Activated naive CD4-positive, alpha-beta T cell treated with anti-CD3 and anti-CD28 coated beads, Interleukin-2, amount 50 U/mL, for 72 hours (primary cell): ENCODE measurements at regions not wholly inside any gene's neighbourhood (a gene's known extent, or its start where the extent isn't known, plus 50 kb on each side); places are given as distances from the start of the nearest gene placed in this dataset.

Source experiments
- ATAC-seq, 2 donors: fragments of 150-1000 bp; cut with Tn5 transposase; 2 replicates each; pipeline ENCODE4 v1.10.0; 2021; ENCODE audit warnings: mild to moderate bottlenecking in 2 of 2, moderate library complexity in 2 of 2
- DNase-seq, 2 donors: peaks; one replicate each; pipeline ENCODE4 v3.0.0; 2021 to 2022; ENCODE audit warnings: low spot score in 2 of 2
- H3K27ac Mint-ChIP-seq, 2 donors: one replicate each; pipeline ENCODE4 v1.8.0; 2022; ENCODE audit warnings: mild to moderate bottlenecking in 2 of 2, mixed read lengths in 2 of 2
- H3K36me3 Mint-ChIP-seq, 2 donors: one replicate each; pipeline ENCODE4 v1.8.0; 2022; ENCODE audit warnings: mixed read lengths in 2 of 2
- H3K9me3 Mint-ChIP-seq, 2 donors: one replicate each; pipeline ENCODE4 v1.8.0; 2022; ENCODE audit warnings: mixed read lengths in 2 of 2

DNA sequence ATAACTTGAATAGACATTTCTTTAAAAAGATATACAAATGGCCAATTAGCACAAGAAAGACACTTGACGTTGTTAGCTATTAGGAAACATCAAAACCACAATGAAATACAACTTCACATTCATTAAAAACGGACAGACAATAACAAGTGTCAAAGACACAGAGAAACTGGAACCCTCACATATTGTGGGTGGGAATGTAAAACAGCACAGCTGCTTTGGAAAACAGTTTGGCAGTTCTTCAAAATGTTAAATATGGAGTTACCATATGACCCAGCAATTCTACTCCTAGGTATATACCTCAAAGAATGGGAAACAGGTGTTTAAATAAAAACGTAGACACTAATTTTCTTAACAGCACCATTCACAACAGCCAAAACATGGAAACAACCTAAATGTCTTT is 100.5 kb upstream of the SLC22A23 start:
- no peak for ATAC-seq
- Mint-ChIP-seq H3K27ac (no peak overlapping the region), H3K9me3 (no peaks in the 10 kb centered on the region), H3K36me3 (no peaks in the 10 kb centered on the region)
- no peak for DNase-seq

DNA sequence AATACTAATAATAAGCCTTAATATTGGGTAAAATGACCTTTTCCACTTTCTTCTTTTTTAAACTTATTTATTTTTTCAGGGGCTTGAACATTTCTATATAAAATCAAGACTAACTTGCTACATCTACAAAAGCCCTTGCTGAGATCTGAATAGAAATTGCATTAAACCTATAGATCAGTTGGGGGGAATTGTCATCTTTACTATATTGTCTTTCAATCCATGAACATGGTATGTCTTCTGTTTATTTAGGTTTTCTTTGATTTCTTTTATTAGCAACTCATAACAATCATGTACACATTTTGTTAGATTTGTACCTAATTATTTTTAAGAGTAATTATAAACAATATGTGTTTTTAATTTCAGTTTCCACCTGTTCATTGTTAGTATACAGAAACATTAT is 96.4 kb upstream of the SLC22A23 start:
- Mint-ChIP-seq H3K36me3 (no peaks in the 10 kb centered on the region), H3K27ac (no peak overlapping the region), H3K9me3 (peaks cover 0 to 3% of the 10 kb centered on the region in 2 donors)
- no peak for DNase-seq
- no peak for ATAC-seq

DNA sequence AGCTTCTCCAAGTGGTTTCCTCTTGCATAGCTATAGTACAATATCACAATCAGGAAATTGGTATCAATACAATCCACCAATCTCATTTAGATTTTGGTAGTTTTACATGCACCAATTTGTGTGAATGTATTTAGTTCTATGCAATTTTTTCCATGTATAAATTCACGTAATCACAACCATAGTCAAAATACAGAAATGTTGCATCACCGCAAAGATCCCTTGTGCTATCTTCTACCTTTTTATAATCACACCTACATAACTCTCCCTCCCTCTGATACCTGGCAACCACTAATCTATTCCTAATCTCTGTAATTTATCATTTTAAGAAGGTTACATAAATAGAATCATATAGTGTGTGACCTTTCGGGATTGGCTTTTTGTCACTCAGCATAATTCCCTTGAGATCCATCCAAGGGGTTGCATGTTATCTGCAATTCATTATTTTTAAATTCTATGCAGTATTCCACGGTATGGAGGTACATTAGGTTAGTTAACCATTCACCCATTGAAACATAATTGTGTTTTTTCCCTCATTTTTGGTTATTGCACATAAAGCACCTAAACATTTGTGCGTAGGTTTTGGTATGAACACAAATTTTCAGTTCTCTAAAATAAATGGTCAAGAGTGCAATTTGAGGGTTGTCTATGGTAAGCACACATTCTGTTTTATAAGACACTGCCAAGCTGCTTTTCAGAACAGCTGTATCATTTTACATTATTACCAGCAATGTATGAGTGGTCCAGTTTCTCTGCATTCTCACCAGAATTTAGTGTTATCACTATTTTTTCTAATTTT is 95.1 kb upstream of the SLC22A23 start:
- no peaks in the 10 kb centered on the region for H3K36me3 Mint-ChIP-seq
- no peak overlapping the region for H3K27ac Mint-ChIP-seq
- DNase-seq (no peak), ATAC-seq (no peak)
- peaks cover 0 to 3% of the 10 kb centered on the region in 2 donors for H3K9me3 Mint-ChIP-seq

DNA sequence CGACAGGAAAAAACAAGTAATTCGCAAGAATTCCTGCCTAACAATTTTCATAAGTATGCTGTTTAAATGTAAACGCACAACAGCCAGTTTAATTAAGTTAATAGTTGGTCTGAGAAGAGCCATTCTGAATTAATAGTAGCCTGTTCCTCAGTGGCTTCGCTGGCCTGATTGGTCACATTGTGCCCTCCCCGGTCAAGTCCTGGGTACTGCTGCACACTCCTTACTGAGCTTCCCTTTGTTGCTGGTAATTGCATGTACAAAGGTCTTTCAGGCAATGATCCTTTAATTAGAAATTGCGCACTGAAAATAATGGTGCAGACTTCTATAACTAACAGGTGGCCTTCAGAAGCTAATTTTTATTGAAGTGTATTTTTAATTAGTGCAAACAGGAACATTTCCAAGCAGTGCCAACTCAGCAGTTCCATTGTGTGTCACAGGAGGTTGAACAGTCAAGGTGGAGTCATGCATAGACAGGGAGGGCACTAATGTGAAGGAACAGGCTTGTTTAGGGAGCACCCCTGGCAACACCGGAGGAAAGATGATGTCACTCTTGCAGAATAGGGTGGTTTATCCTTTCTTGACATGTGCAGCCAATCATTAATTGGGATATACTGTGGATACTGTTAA is 92.6 kb upstream of the SLC22A23 start:
- ATAC-seq (no peak), DNase-seq (no peak)
- Mint-ChIP-seq H3K27ac (no peak overlapping the region), H3K9me3 (peaks cover 0 to 3% of the 10 kb centered on the region in 2 donors), H3K36me3 (no peaks in the 10 kb centered on the region)

DNA sequence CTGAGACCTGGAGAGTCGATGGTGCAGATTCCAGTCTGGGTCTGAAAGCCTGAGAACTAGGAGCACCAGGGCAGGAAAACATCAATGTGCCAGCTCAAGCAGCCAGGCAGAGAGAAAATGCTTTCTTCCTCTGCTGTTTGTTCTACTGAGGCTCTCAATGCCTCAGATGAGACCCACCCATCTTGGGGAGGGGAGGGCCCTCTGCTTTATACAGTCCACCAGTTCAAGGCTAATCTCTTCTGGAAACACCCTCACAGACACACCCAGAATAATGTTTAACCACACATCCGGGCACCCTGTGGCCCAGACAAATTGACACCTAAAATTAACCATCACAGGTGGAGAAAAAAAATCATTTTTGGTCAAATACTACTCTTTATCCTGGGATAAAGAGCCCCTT is 89.3 kb upstream of the SLC22A23 start:
- H3K9me3 Mint-ChIP-seq = peaks cover 0 to 3% of the 10 kb centered on the region in 2 donors
- no peak overlapping the region for H3K27ac Mint-ChIP-seq
- DNase-seq (no peak), ATAC-seq (no peak)
- no peaks in the 10 kb centered on the region for H3K36me3 Mint-ChIP-seq

DNA sequence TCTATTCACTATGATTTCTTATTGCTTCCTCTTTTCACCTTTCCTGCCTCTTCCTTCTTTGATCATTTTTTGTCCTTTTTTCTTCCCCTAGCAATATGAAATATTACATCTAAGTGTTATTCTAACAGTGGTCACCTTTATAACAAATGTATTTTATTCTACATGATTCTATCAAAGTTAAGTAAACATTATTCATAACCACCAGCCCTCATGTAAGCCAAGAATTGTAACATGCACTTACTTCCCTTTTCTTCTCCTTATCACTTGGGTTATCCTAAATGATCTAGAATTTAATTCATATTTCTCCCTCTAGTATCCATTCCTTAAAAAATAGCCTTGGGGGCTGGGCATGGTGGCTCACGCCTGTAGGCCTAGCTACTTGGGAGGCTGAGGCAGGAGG is 88.3 kb upstream of the SLC22A23 start:
- Mint-ChIP-seq H3K9me3 (peaks cover 0 to under 1% of the 10 kb centered on the region in 2 donors), H3K36me3 (no peaks in the 10 kb centered on the region), H3K27ac (no peak overlapping the region)
- ATAC-seq = no peak
- no peak for DNase-seq

DNA sequence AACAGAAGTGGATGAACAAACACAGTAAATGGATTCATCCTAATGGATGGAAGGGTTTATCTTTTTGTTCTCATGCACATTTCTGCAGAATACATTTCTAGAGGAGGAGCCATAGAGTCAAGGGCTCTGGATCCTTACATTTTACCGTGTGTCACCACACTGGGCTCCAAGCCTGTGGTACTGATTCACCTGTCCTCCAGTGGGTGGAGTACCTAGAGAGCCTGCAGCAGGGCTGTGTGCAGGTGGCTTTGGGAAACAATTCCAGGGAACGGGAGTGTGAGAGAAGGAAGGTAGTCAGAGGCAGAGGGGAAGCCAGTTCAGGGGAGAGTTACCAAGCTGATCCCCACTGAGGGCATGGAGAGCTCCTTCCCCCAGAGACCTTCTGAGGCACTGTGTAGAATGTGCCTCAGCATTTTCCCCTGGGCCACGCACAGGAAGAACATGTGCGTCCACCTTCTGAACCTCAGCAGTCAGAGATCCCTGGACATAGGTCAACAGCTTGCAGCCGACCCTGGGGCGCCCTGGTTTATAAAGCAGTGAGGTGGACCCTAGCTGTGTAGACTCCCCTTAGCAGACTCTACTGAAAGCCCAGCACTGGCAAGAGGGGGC is 85.3 kb upstream of the SLC22A23 start:
- DNase-seq (no peak), ATAC-seq (no peak)
- H3K27ac Mint-ChIP-seq = no peak overlapping the region
- H3K9me3 Mint-ChIP-seq = no peaks in the 10 kb centered on the region
- no peaks in the 10 kb centered on the region for H3K36me3 Mint-ChIP-seq

DNA sequence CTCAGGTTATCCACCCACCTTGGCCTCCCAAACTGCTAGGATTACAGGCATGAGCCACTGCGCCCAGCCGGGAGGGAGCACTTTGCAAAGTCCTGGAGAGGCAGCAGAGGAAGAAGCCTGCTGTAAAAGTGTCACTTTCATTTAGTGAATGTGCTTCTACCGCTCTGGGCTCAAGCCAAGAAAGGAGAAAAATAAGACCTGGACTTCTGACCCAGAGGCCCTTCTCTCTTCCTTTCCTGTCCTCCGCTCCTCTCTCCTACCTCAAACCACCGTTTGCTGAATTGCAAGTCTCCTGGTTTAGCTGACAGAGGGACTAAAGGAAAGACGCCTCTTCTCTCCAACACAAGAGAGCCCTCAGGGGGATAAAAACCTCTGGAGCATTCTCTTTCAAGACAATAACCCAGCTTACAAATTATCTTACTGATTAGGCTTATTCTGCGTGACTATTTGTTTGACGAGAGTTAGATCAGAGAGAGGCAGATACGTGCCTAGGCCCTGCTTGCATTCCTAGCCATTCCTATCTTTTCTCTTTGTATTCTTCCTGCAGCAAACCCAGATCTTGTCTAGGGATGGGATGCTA is 84.2 kb upstream of the SLC22A23 start:
- Mint-ChIP-seq H3K9me3 (no peaks in the 10 kb centered on the region), H3K27ac (no peak overlapping the region), H3K36me3 (no peaks in the 10 kb centered on the region)
- DNase-seq (no peak), ATAC-seq (no peak)

DNA sequence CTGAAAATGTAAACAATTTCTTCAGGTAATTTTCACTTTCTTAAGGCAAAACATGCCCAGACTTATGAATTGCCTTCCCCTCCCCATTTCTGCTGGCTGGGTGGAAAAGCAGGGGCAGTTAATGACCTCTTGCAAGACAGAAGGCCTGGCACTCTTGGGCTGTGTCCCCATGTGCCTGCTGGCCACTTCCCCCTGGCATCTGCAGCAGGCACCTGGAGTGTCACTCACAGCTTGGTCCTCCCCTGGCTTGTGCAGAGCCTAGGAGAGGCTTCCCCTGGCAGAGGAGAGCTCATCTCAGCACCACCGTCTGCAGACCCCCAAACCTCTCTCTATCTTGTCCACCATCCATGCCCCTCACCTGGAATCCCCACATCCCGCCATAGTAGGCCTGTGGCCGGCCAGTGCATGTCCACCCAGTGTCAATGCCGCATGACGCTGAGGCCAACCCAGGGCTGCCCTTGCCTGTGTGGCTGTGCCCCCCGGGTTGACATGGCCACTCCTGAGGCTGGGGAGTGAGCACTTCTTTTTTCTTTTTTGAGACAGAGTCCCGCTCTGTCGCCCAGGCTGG is 83.5 kb upstream of the SLC22A23 start:
- Mint-ChIP-seq H3K27ac (no peak overlapping the region), H3K36me3 (no peaks in the 10 kb centered on the region), H3K9me3 (no peaks in the 10 kb centered on the region)
- ATAC-seq = no peak
- DNase-seq = no peak

DNA sequence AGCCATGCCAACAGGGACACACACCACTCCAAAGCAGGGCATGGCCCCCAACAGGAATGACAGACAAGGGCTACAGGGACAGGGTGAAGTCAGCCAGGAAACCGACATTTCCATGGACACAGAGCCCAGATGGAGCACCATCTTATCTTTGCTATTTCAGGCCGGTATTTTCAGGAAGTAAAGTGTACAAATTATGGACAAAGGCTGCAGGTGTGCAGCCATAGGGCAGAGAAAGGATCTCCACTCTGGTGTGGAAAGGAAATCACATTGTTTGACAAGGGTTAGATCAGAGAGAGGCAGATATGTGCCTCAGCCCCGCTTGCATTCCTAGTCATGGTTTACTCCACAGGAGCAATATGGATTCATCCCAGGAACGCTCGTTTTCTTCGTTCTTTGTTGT is 81.7 kb upstream of the SLC22A23 start:
- ATAC-seq (no peak), DNase-seq (no peak)
- H3K36me3 Mint-ChIP-seq = no peaks in the 10 kb centered on the region
- no peaks in the 10 kb centered on the region for H3K9me3 Mint-ChIP-seq
- H3K27ac Mint-ChIP-seq = no peak overlapping the region

DNA sequence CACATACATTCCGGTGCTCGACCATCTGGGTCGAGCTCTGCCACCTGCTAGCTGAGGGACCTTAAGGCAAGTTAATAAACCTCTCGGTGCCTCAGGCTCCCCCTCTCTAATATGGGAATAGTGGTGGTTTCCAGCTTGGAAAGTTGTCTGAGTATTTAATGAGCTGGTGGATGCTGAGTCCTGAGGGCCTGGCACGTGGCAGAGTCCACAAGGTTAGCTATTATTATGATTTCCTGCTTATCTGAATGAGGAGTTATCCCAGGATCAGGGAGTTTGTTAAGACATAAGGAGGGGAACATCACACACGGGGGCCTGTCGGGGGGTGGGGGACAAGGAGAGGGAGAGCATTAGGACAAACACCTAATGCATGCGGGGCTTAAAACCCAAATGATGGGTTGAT is 80.1 kb upstream of the SLC22A23 start:
- no peak for ATAC-seq
- H3K9me3 Mint-ChIP-seq = no peaks in the 10 kb centered on the region
- H3K27ac Mint-ChIP-seq = no peak overlapping the region
- no peaks in the 10 kb centered on the region for H3K36me3 Mint-ChIP-seq
- no peak for DNase-seq

DNA sequence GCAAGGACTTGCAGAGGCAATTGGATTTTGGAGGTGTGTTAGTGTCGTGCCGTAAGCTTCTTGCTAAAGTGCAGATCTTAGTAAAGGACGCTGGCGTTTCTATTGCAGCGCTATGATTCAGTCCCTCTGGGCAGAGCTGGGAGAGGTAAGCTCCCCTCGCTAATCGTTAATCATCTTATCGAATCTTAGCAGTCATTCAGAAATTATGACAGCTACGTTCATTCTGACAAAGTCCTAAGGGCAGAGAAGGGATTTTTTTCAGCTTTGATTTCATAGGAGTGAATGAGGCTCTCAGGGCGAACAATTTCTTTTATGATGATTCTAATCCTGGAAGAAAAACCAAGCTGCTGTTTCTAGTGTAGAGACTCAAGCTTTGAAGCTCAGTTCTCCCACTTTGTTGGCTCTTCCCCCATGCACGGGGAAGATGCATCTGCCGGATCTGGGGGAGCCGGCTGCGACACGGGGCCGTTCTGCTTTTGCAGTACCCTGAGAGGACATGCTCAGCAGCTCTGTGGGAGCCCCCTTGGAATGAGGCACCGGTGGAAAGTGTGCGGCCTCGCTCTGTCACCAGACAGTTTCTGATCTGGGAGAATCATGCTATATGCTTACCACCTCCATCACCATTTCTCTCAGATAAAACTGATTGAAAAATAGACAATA is 79.1 kb upstream of the SLC22A23 start:
- ATAC-seq (no peak), DNase-seq (no peak)
- Mint-ChIP-seq H3K27ac (no peak overlapping the region), H3K36me3 (no peaks in the 10 kb centered on the region), H3K9me3 (no peaks in the 10 kb centered on the region)

DNA sequence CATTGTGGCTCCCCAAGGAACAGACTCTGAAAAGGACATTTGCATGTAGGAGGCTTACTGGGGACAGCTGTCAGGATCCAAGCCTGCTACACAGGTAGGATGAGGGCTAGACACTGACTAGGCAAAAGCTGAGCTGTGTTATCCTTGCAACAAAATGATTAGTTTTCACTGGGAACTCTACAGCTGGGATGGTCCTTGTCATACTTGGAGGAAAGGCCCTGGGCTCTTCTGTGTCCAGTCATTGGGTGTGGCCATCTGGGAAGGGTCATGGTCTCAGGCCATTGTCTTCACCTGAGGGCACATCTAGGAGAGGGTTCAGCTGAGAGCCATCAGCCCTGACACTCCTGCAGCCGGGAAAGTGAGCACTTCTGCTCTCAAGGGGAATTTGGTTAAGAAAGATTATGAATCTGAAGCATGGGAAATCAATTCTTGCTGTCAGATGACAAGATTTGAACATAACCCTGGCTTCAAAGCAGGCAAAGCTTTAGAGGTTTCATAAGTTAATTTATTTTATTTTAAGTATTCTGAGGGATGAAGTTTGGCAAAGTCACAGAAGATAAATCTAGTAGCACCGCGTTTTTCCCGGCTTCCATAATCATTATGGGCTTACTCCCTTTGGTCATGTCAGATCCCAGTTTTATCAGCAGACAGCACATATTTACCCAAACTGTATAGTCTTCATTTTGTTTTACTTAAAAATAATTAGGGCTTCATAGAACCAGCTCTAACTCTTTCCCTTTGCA is 78.4 kb upstream of the SLC22A23 start:
- no peaks in the 10 kb centered on the region for H3K9me3 Mint-ChIP-seq
- no peak overlapping the region for H3K27ac Mint-ChIP-seq
- ATAC-seq (no peak), DNase-seq (no peak)
- H3K36me3 Mint-ChIP-seq = no peaks in the 10 kb centered on the region

DNA sequence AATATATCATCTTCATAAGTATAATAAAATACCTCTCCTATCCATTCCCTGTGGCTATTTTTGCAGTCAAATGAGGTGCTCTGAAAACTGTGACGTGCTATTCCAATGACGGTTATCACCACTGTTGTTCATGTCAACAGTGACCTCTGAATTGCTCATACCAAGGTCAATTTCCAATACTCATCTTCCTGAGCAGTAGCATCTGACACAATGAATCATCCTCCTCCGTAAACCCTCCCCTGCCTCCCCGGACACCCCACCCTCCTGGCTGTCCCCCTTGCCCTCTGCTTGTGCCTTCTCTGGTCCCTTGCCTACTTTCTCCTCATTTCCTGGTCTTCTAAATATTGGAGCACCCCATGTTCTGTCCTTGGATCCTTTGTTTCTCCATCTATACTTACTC is 77.7 kb upstream of the SLC22A23 start:
- Mint-ChIP-seq H3K36me3 (no peaks in the 10 kb centered on the region), H3K27ac (no peak overlapping the region), H3K9me3 (no peaks in the 10 kb centered on the region)
- ATAC-seq = no peak
- no peak for DNase-seq

DNA sequence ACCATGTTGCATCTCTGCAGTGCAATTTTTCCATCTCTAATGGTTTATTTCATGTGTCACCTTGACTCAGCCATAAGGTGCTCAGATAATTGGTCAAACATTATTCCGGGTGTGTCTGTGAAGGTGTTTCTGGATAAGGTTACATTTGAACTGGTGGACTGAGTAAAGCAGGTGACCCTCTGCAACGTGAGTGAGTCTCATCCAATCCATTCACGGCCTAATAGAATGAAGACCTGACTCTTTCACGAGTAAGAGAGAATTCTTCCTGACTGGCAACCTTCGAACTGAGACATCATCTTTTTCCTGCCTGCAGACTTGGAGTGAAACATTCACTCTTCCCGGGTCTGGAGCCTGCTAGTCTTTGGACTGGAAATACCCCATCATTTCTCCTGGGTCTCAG is 77.1 kb upstream of the SLC22A23 start:
- no peak overlapping the region for H3K27ac Mint-ChIP-seq
- H3K36me3 Mint-ChIP-seq = no peaks in the 10 kb centered on the region
- no peaks in the 10 kb centered on the region for H3K9me3 Mint-ChIP-seq
- DNase-seq (no peak), ATAC-seq (no peak)

DNA sequence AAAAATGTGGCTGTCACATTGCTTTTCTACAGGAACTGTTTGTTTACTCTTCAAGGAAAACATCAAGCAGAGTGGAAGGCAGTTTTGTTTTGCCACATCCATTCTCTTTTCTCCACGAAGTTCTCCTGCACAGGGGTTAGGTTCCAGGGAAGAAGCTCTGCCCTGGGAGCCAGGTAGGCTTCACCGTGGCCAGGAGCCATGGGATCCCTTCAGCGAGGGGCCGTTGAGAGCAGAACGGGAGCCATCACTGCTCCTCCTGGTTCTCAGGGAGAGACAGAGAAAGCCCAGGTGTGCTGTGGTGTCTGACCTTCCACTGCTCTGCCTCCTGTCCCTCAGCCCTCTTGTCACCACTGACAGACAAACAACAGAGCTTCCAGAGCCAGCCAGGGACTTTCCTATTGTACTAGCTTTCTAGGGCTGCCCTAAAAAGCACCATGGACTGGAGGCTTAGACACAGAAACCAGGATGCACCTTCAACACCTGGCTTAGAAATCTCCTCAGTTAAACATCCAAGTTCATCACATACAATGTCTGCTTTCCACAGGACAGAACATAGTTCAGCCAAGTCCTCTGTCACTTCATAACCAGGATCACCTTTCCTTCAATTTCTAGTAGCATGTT is 75.6 kb upstream of the SLC22A23 start:
- ATAC-seq = no peak
- no peak for DNase-seq
- no peak overlapping the region for H3K27ac Mint-ChIP-seq
- H3K36me3 Mint-ChIP-seq = no peaks in the 10 kb centered on the region
- H3K9me3 Mint-ChIP-seq = no peaks in the 10 kb centered on the region
